HEK293T (cell line): ENCODE measurements at regions not wholly inside any gene's neighbourhood (a gene's known extent, or its start where the extent isn't known, plus 50 kb on each side); places are given as distances from the start of the nearest gene placed in this dataset.

ENCODE experiments used
- BHLHE40 ChIP-seq: fragments of 450-650 bp; IDR thresholded peaks from 2 replicates; pipeline ENCODE4 v1.6.1; 2016; ENCODE audit warnings: mild to moderate bottlenecking, moderate library complexity, borderline replicate concordance
- CTBP1 ChIP-seq: fragments of 450-650 bp; IDR thresholded peaks from 2 replicates; pipeline ENCODE4 v1.6.1; 2016; ENCODE audit warnings: borderline replicate concordance
- ELF4 ChIP-seq: fragments of 450-650 bp; IDR thresholded peaks from 2 replicates; pipeline ENCODE4 v1.6.1; 2017; ENCODE audit warnings: antibody characterized with exemption
- FOXA1 ChIP-seq: fragments of 450-650 bp; IDR thresholded peaks from 2 replicates; pipeline ENCODE4 v1.6.1; 2016; ENCODE audit warnings: mild to moderate bottlenecking
- FOXM1 ChIP-seq: fragments of 450-650 bp; IDR thresholded peaks from 2 replicates; pipeline ENCODE4 v1.6.1; 2017; ENCODE audit warnings: mild to moderate bottlenecking, borderline replicate concordance
- LEF1 ChIP-seq: fragments of 450-650 bp; IDR thresholded peaks from 2 replicates; pipeline ENCODE4 v1.6.1; 2017; ENCODE audit warnings: mild to moderate bottlenecking, borderline replicate concordance
- NFRKB ChIP-seq: fragments of 450-650 bp; IDR thresholded peaks from 2 replicates; pipeline ENCODE4 v1.6.1; 2016; ENCODE audit warnings: mild to moderate bottlenecking, moderate library complexity
- PKNOX1 ChIP-seq: fragments of 450-650 bp; IDR thresholded peaks from 2 replicates; pipeline ENCODE4 v1.6.1; 2016
- SP1 ChIP-seq: fragments of 450-650 bp; IDR thresholded peaks from 2 replicates; pipeline ENCODE4 v1.6.1; 2017
- TARDBP ChIP-seq: fragments of 450-650 bp; IDR thresholded peaks from 2 replicates; pipeline ENCODE4 v1.6.1; 2016

GRCh38 chrX:142502441-142502840 lies 297.4 kb upstream of the MAGEC2 start:
- no peak for TF ChIP-seq FOXM1
- TF ChIP-seq TARDBP = no peak
- TF ChIP-seq NFRKB = no peak
- no peak for TF ChIP-seq BHLHE40
- no peak for TF ChIP-seq FOXA1
- TF ChIP-seq SP1 = no peak
- no peak for TF ChIP-seq CTBP1
- TF ChIP-seq PKNOX1 = no peak
- TF ChIP-seq LEF1 = no peak
- no peak for TF ChIP-seq ELF4
